ENCODE measurements at regions not wholly inside any gene's neighbourhood (a gene's known extent, or its start where the extent isn't known, plus 50 kb on each side); places are given as distances from the start of the nearest gene placed in this dataset.

DNA sequence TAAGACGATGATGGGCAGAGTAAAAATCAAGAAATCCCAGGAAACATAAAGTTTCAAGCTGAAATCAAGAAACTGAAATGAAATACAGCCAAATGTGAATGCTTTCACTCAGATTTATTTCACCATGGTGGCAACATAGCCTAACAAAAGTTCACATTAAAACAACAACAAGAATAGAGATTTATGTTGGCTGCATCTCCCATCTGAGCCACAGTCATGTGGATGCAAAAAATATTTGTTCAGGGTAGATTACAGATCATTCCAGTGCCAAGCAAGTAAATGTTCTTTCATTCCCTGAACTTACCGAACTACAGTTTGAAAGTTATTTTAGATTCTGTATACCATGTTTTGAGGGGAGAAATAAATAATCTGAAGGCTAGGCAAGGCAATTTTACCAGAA is 159.9 kb upstream of the TMTC1 start:
- Histone ChIP-seq H3K4me3 (ENCODE audit: insufficient read depth, low read depth, low read length) (no peak overlapping the region), H3K36me3 (ENCODE audit: insufficient read depth, low read length) (no peaks in the 10 kb centered on the region), H4K20me1 (ENCODE audit: insufficient read depth, low read length) (no peaks in the 10 kb centered on the region), H3K27ac (ENCODE audit: low read depth, low read length) (no peak overlapping the region), H3K27me3 (ENCODE audit: insufficient read depth, low read length) (no peaks in the 10 kb centered on the region), H3K4me2 (ENCODE audit: low read length) (no peak overlapping the region), H3K4me1 (ENCODE audit: insufficient read depth, low read length) (no peaks in the 10 kb centered on the region), H3K9me3 (ENCODE audit: insufficient read depth, low read depth, low read length) (no peaks in the 10 kb centered on the region), H3K9ac (ENCODE audit: low read length) (no peak overlapping the region), H2AFZ (ENCODE audit: low read depth, low read length) (no peak overlapping the region), H3K79me2 (ENCODE audit: insufficient read depth, low read length) (no peaks in the 10 kb centered on the region)
- no peaks in the 10 kb centered on the region for H3K36me3 Mint-ChIP-seq (ENCODE audit: low read depth, unreplicated experiment)
- DNase-seq (ENCODE audit: low read depth) (peak; percentile 3), FAIRE-seq (no peak)
- H3K4me3 Mint-ChIP-seq (ENCODE audit: unreplicated experiment), result no peak overlapping the region
- TF ChIP-seq, protein P1, sequence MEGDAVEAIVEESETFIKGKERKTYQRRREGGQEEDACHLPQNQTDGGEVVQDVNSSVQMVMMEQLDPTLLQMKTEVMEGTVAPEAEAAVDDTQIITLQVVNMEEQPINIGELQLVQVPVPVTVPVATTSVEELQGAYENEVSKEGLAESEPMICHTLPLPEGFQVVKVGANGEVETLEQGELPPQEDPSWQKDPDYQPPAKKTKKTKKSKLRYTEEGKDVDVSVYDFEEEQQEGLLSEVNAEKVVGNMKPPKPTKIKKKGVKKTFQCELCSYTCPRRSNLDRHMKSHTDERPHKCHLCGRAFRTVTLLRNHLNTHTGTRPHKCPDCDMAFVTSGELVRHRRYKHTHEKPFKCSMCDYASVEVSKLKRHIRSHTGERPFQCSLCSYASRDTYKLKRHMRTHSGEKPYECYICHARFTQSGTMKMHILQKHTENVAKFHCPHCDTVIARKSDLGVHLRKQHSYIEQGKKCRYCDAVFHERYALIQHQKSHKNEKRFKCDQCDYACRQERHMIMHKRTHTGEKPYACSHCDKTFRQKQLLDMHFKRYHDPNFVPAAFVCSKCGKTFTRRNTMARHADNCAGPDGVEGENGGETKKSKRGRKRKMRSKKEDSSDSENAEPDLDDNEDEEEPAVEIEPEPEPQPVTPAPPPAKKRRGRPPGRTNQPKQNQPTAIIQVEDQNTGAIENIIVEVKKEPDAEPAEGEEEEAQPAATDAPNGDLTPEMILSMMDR (IDR thresholded peaks at IDR 0.05; ENCODE audit: insufficient read depth, low read depth, low read length), result no peak
- TF ChIP-seq EZH2 (IDR thresholded peaks at IDR 0.05; ENCODE audit: insufficient read depth, low read length), result no peak
- H3K4me1 Mint-ChIP-seq (ENCODE audit: low read depth, unreplicated experiment), result no peaks in the 10 kb centered on the region
- H3K27me3 Mint-ChIP-seq (ENCODE audit: low read depth, unreplicated experiment), result peaks cover 3% of the 10 kb centered on the region
- no peak overlapping the region for H3K27ac Mint-ChIP-seq (ENCODE audit: unreplicated experiment)
- peaks cover 2% of the 10 kb centered on the region for H3K9me3 Mint-ChIP-seq (ENCODE audit: unreplicated experiment)

DNA sequence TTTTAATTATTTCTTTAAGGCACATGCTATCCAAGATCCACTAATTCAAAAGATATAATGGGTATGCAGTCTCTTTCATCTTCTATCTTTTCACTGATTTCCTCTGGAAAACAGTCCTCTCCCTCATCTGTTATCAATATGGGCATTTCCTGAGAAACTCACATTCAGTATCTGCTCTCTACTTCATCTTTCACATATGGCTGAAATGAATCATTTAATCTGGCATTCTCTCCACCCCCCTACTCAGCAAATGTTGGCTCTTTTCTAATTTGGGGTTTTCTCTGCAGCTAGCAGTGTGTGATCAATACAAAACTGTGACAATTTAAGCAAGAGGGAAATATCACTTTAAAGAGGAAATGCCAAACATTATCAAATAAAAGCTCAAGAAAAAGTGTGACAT is 157.1 kb upstream of the TMTC1 start:
- no peaks in the 10 kb centered on the region for H3K36me3 ChIP-seq (ENCODE audit: insufficient read depth, low read length)
- H3K9ac ChIP-seq (ENCODE audit: low read length), result no peak overlapping the region
- Mint-ChIP-seq H3K36me3 (ENCODE audit: low read depth, unreplicated experiment) (no peaks in the 10 kb centered on the region), H3K4me3 (ENCODE audit: unreplicated experiment) (no peak overlapping the region), H3K27me3 (ENCODE audit: low read depth, unreplicated experiment) (no peaks in the 10 kb centered on the region), H3K9me3 (ENCODE audit: unreplicated experiment) (peaks cover 2% of the 10 kb centered on the region), H3K4me1 (ENCODE audit: low read depth, unreplicated experiment) (no peaks in the 10 kb centered on the region), H3K27ac (ENCODE audit: unreplicated experiment) (no peak overlapping the region)
- no peaks in the 10 kb centered on the region for H3K9me3 ChIP-seq (ENCODE audit: insufficient read depth, low read depth, low read length)
- no peaks in the 10 kb centered on the region for H3K4me1 ChIP-seq (ENCODE audit: insufficient read depth, low read length)
- no peak overlapping the region for H3K4me3 ChIP-seq (ENCODE audit: insufficient read depth, low read depth, low read length)
- no peak for DNase-seq (ENCODE audit: low read depth)
- no peak overlapping the region for H2AFZ ChIP-seq (ENCODE audit: low read depth, low read length)
- H3K79me2 ChIP-seq (ENCODE audit: insufficient read depth, low read length), result no peaks in the 10 kb centered on the region
- no peak for FAIRE-seq
- no peaks in the 10 kb centered on the region for H3K27me3 ChIP-seq (ENCODE audit: insufficient read depth, low read length)
- no peaks in the 10 kb centered on the region for H4K20me1 ChIP-seq (ENCODE audit: insufficient read depth, low read length)
- no peak overlapping the region for H3K4me2 ChIP-seq (ENCODE audit: low read length)
- no peak overlapping the region for H3K27ac ChIP-seq (ENCODE audit: low read depth, low read length)
- no peak for TF ChIP-seq EZH2 (IDR thresholded peaks at IDR 0.05; ENCODE audit: insufficient read depth, low read length)
- TF ChIP-seq, protein P1 (IDR thresholded peaks at IDR 0.05; ENCODE audit: insufficient read depth, low read depth, low read length), result no peak

DNA sequence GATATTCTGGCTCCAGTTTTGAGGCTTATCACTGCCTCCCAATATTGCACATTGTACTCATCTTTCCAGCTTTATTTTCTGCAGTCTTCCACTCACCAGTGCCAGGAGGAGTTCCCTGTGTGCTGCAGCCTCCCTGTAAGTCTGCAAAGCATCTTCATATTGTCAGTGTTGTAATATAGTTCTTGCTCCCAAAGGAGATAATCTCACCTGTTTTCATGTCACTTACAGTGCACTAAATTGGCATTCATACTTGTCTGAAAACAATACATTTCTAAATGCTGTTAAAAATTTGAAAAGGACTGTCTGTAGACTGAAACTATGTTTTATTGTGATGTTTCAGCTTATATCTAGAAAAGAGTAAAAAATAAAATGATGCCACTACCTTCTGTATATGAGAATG is 146.8 kb upstream of the TMTC1 start:
- Histone ChIP-seq H3K4me2 (ENCODE audit: low read length) (no peak overlapping the region), H3K36me3 (ENCODE audit: insufficient read depth, low read length) (no peaks in the 10 kb centered on the region), H2AFZ (ENCODE audit: low read depth, low read length) (no peak overlapping the region), H3K9me3 (ENCODE audit: insufficient read depth, low read depth, low read length) (no peaks in the 10 kb centered on the region), H4K20me1 (ENCODE audit: insufficient read depth, low read length) (no peaks in the 10 kb centered on the region), H3K9ac (ENCODE audit: low read length) (no peak overlapping the region), H3K27ac (ENCODE audit: low read depth, low read length) (no peak overlapping the region), H3K4me3 (ENCODE audit: insufficient read depth, low read depth, low read length) (no peak overlapping the region), H3K27me3 (ENCODE audit: insufficient read depth, low read length) (no peaks in the 10 kb centered on the region), H3K79me2 (ENCODE audit: insufficient read depth, low read length) (no peaks in the 10 kb centered on the region), H3K4me1 (ENCODE audit: insufficient read depth, low read length) (no peaks in the 10 kb centered on the region)
- DNase-seq (ENCODE audit: low read depth) (no peak), FAIRE-seq (no peak)
- Mint-ChIP-seq H3K27ac (ENCODE audit: unreplicated experiment) (no peak overlapping the region), H3K4me1 (ENCODE audit: low read depth, unreplicated experiment) (no peaks in the 10 kb centered on the region), H3K36me3 (ENCODE audit: low read depth, unreplicated experiment) (no peaks in the 10 kb centered on the region), H3K27me3 (ENCODE audit: low read depth, unreplicated experiment) (peaks cover 2% of the 10 kb centered on the region), H3K9me3 (ENCODE audit: unreplicated experiment) (peaks cover 4% of the 10 kb centered on the region), H3K4me3 (ENCODE audit: unreplicated experiment) (no peak overlapping the region)
- TF ChIP-seq EZH2 (IDR thresholded peaks at IDR 0.05; ENCODE audit: insufficient read depth, low read length), result no peak
- TF ChIP-seq, protein P1 (IDR thresholded peaks at IDR 0.05; ENCODE audit: insufficient read depth, low read depth, low read length), result no peak
